ENCODE measurements at regions not wholly inside any gene's neighbourhood (a gene's known extent, or its start where the extent isn't known, plus 50 kb on each side); places are given as distances from the start of the nearest gene placed in this dataset.

- CTCF ChIA-PET = no interaction called here
- Histone ChIP-seq H3K9me3 (ENCODE audit: control insufficient read depth in 2 of 3, low read length in 3 of 3) (no peaks in the 10 kb centered on the region), H3K4me1 (ENCODE audit: control insufficient read depth in 2 of 2, insufficient read depth in 2 of 2, low read length in 2 of 2) (no peaks in the 10 kb centered on the region), H3K27me3 (ENCODE audit: control insufficient read depth in 2 of 2, insufficient read depth in 2 of 2, low read length in 2 of 2) (no peaks in the 10 kb centered on the region), H3K36me3 (ENCODE audit: control insufficient read depth in 2 of 3, insufficient read depth in 3 of 3, low read length in 3 of 3) (no peaks in the 10 kb centered on the region), H3K4me3 (ENCODE audit: low read length) (no peak overlapping the region), H3K27ac (ENCODE audit: low read depth, low read length) (no peak overlapping the region)
- Mint-ChIP-seq H3K27me3 (peaks cover 4 to 29% (median 16%) of the 10 kb centered on the region in 5 donors), H3K36me3 (peaks cover 0 to 16% (median 0%) of the 10 kb centered on the region in 5 donors), H3K4me1 (peaks cover 0 to 25% (median 9%) of the 10 kb centered on the region in 7 donors), H3K27ac (no peak overlapping the region), H3K4me3 (no peak overlapping the region), H3K9me3 (peaks cover 0 to 15% (median 0%) of the 10 kb centered on the region in 11 donors)
- POLR2A ChIA-PET = no interaction called here
- intact Hi-C loops (cut with micrococcal nuclease) = no loop called here
- ATAC-seq (no peak), DNase-seq (no peak)
Observed at GRCh38 chr2:226605642-226606041, 194.0 kb downstream of the IRS1 start.

GRCh38 chr2:226603606-226604005, 196.0 kb downstream of the IRS1 start:
- CTCF ChIA-PET = no interaction called here
- Mint-ChIP-seq H3K27me3 (peaks cover 11 to 32% (median 16%) of the 10 kb centered on the region in 5 donors), H3K4me3 (no peak overlapping the region), H3K4me1 (peaks cover 0 to 12% (median 3%) of the 10 kb centered on the region in 7 donors), H3K27ac (no peak overlapping the region), H3K36me3 (peaks cover 0 to 12% (median 0%) of the 10 kb centered on the region in 5 donors), H3K9me3 (peaks cover 0 to 15% (median 0%) of the 10 kb centered on the region in 11 donors)
- ATAC-seq = no peak
- Histone ChIP-seq H3K27ac (ENCODE audit: low read depth, low read length) (no peak overlapping the region), H3K4me1 (ENCODE audit: control insufficient read depth in 2 of 2, insufficient read depth in 2 of 2, low read length in 2 of 2) (no peaks in the 10 kb centered on the region), H3K4me3 (ENCODE audit: low read length) (no peak overlapping the region), H3K27me3 (ENCODE audit: control insufficient read depth in 2 of 2, insufficient read depth in 2 of 2, low read length in 2 of 2) (no peaks in the 10 kb centered on the region), H3K9me3 (ENCODE audit: control insufficient read depth in 2 of 3, low read length in 3 of 3) (no peaks in the 10 kb centered on the region), H3K36me3 (ENCODE audit: control insufficient read depth in 2 of 3, insufficient read depth in 3 of 3, low read length in 3 of 3) (no peaks in the 10 kb centered on the region)
- no peak for DNase-seq
- intact Hi-C loops (cut with micrococcal nuclease) = no loop called here
- POLR2A ChIA-PET = no interaction called here

GRCh38 chr2:226601881-226602662, 197.5 kb downstream of the IRS1 start:
- ChIA-PET POLR2A (no interaction called here), CTCF (interaction anchor here (0.7 kb wide), 1 partner anchor 11 kb away, joined by 3 read pairs; no protein-coding TSS in a partner anchor)
- Histone ChIP-seq H3K4me1 (ENCODE audit: control insufficient read depth in 2 of 2, insufficient read depth in 2 of 2, low read length in 2 of 2) (no peaks in the 10 kb centered on the region), H3K36me3 (ENCODE audit: control insufficient read depth in 2 of 3, insufficient read depth in 3 of 3, low read length in 3 of 3) (no peaks in the 10 kb centered on the region), H3K27me3 (ENCODE audit: control insufficient read depth in 2 of 2, insufficient read depth in 2 of 2, low read length in 2 of 2) (no peaks in the 10 kb centered on the region), H3K27ac (ENCODE audit: low read depth, low read length) (no peak overlapping the region), H3K4me3 (ENCODE audit: low read length) (no peak overlapping the region), H3K9me3 (ENCODE audit: control insufficient read depth in 2 of 3, low read length in 3 of 3) (no peaks in the 10 kb centered on the region)
- intact Hi-C loops (cut with micrococcal nuclease) = no loop called here
- DNase-seq (no peak), ATAC-seq (no peak)
- Mint-ChIP-seq H3K4me3 (no peak overlapping the region), H3K36me3 (peaks cover 0 to 4% (median 0%) of the 10 kb centered on the region in 5 donors), H3K27me3 (peaks cover 11 to 44% (median 22%) of the 10 kb centered on the region in 5 donors), H3K4me1 (no peaks in the 10 kb centered on the region), H3K9me3 (peaks cover 0 to 11% (median 0%) of the 10 kb centered on the region in 11 donors), H3K27ac (no peak overlapping the region)

- intact Hi-C loops (cut with micrococcal nuclease) = no loop called here
- H3K9me3 ChIP-seq (ENCODE audit: control insufficient read depth in 2 of 3, low read length in 3 of 3) = no peaks in the 10 kb centered on the region
- Mint-ChIP-seq H3K36me3 (peaks cover 0 to 5% (median 2%) of the 10 kb centered on the region in 5 donors), H3K9me3 (peaks cover 0 to 6% (median 0%) of the 10 kb centered on the region in 11 donors), H3K4me3 (no peak overlapping the region), H3K4me1 (no peaks in the 10 kb centered on the region), H3K27me3 (peaks cover 11 to 41% (median 27%) of the 10 kb centered on the region in 5 donors), H3K27ac (no peak overlapping the region)
- no peak overlapping the region for H3K4me3 ChIP-seq (ENCODE audit: low read length)
- no peaks in the 10 kb centered on the region for H3K4me1 ChIP-seq (ENCODE audit: control insufficient read depth in 2 of 2, insufficient read depth in 2 of 2, low read length in 2 of 2)
- no peak overlapping the region for H3K27ac ChIP-seq (ENCODE audit: low read depth, low read length)
- DNase-seq = no peak
- CTCF ChIA-PET = no interaction called here
- POLR2A ChIA-PET = no interaction called here
- no peaks in the 10 kb centered on the region for H3K27me3 ChIP-seq (ENCODE audit: control insufficient read depth in 2 of 2, insufficient read depth in 2 of 2, low read length in 2 of 2)
- ATAC-seq = no peak
- no peaks in the 10 kb centered on the region for H3K36me3 ChIP-seq (ENCODE audit: control insufficient read depth in 2 of 3, insufficient read depth in 3 of 3, low read length in 3 of 3)
Observed at GRCh38 chr2:226600802-226601201, 198.8 kb downstream of the IRS1 start.

DNA sequence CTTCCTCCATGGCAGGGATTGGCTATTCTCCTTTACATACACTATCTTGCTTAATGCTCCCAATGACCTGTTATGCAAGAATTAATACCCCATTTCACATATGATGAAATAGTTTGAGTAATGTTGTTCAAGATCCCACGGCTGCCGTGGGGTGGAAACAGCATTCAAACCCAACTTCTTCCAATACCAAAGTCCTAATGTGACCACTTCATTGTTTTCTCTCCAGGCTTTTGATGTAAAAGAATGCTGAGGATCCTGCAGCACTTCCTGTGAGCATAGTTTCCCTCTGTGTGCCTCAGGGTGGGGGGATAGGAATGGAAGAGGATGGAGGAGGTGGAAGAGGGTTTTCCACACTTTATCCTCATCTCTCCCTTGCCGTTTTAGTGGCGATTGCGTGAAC, 199.4 kb downstream of the IRS1 start:
- Mint-ChIP-seq H3K9me3 (peaks cover 0 to 6% (median 2%) of the 10 kb centered on the region in 11 donors), H3K4me1 (no peaks in the 10 kb centered on the region), H3K27me3 (peaks cover 13 to 41% (median 27%) of the 10 kb centered on the region in 5 donors), H3K27ac (no peak overlapping the region), H3K36me3 (peaks cover 0 to 6% (median 2%) of the 10 kb centered on the region in 5 donors), H3K4me3 (no peak overlapping the region)
- no peak for ATAC-seq
- intact Hi-C loops (cut with micrococcal nuclease) = no loop called here
- POLR2A ChIA-PET = interaction anchor here (0.6 kb wide), 1 partner anchor 630 kb away, joined by 3 read pairs; no protein-coding TSS in a partner anchor
- CTCF ChIA-PET = no interaction called here
- no peak for DNase-seq
- H3K4me3 ChIP-seq (ENCODE audit: low read length) = no peak overlapping the region
- H3K4me1 ChIP-seq (ENCODE audit: control insufficient read depth in 2 of 2, insufficient read depth in 2 of 2, low read length in 2 of 2) = no peaks in the 10 kb centered on the region
- no peak overlapping the region for H3K27ac ChIP-seq (ENCODE audit: low read depth, low read length)
- H3K36me3 ChIP-seq (ENCODE audit: control insufficient read depth in 2 of 3, insufficient read depth in 3 of 3, low read length in 3 of 3) = no peaks in the 10 kb centered on the region
- H3K27me3 ChIP-seq (ENCODE audit: control insufficient read depth in 2 of 2, insufficient read depth in 2 of 2, low read length in 2 of 2) = no peaks in the 10 kb centered on the region
- H3K9me3 ChIP-seq (ENCODE audit: control insufficient read depth in 2 of 3, low read length in 3 of 3) = no peaks in the 10 kb centered on the region

DNA sequence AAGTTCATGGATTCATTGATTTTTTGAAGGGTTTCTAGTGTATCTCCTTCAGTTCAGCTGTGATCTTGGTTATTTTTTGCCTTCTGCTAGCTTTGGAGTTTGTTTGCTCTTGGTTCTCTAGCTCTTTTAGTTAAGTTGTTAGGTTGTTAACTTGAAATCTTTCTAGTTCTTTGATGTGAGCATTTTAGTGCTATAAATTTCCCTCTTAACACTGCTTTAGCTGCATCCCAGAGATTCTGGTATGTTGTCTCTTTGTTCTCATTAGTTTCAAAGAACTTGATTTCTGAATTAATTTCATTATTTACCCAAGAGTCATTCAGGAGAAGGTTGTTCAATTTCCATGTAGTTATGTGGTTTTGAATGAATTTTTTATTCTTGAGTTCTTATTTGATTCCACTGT, 210.6 kb downstream of the IRS1 start:
- Histone ChIP-seq H3K36me3 (ENCODE audit: control insufficient read depth in 2 of 3, insufficient read depth in 3 of 3, low read length in 3 of 3) (no peaks in the 10 kb centered on the region), H3K9me3 (ENCODE audit: control insufficient read depth in 2 of 3, low read length in 3 of 3) (no peaks in the 10 kb centered on the region), H3K4me1 (ENCODE audit: control insufficient read depth in 2 of 2, insufficient read depth in 2 of 2, low read length in 2 of 2) (no peaks in the 10 kb centered on the region), H3K27ac (ENCODE audit: low read depth, low read length) (no peak overlapping the region), H3K27me3 (ENCODE audit: control insufficient read depth in 2 of 2, insufficient read depth in 2 of 2, low read length in 2 of 2) (no peaks in the 10 kb centered on the region), H3K4me3 (ENCODE audit: low read length) (no peak overlapping the region)
- ATAC-seq (no peak), DNase-seq (no peak)
- ChIA-PET CTCF (no interaction called here), POLR2A (no interaction called here)
- no peaks in the 10 kb centered on the region for H3K4me1 Mint-ChIP-seq
- peaks cover 0 to 5% (median 0%) of the 10 kb centered on the region in 5 donors for H3K36me3 Mint-ChIP-seq
- peaks cover 5 to 25% (median 12%) of the 10 kb centered on the region in 5 donors for H3K27me3 Mint-ChIP-seq
- no peak overlapping the region for H3K27ac Mint-ChIP-seq
- intact Hi-C loops (cut with micrococcal nuclease) = no loop called here
- H3K4me3 Mint-ChIP-seq = no peak overlapping the region
- H3K9me3 Mint-ChIP-seq = peaks cover 0 to 5% (median 0%) of the 10 kb centered on the region in 11 donors

GRCh38 chr2:226585130-226585561, 214.5 kb downstream of the IRS1 start:
- Histone ChIP-seq H3K27ac (ENCODE audit: low read depth, low read length) (no peak overlapping the region), H3K9me3 (ENCODE audit: control insufficient read depth in 2 of 3, low read length in 3 of 3) (no peaks in the 10 kb centered on the region), H3K4me1 (ENCODE audit: control insufficient read depth in 2 of 2, insufficient read depth in 2 of 2, low read length in 2 of 2) (no peaks in the 10 kb centered on the region), H3K4me3 (ENCODE audit: low read length) (no peak overlapping the region), H3K36me3 (ENCODE audit: control insufficient read depth in 2 of 3, insufficient read depth in 3 of 3, low read length in 3 of 3) (no peaks in the 10 kb centered on the region), H3K27me3 (ENCODE audit: control insufficient read depth in 2 of 2, insufficient read depth in 2 of 2, low read length in 2 of 2) (no peaks in the 10 kb centered on the region)
- DNase-seq = no peak
- Mint-ChIP-seq H3K36me3 (no peaks in the 10 kb centered on the region), H3K4me1 (peaks cover 0 to 2% (median 0%) of the 10 kb centered on the region in 7 donors), H3K27me3 (peaks cover 9 to 39% (median 17%) of the 10 kb centered on the region in 5 donors), H3K27ac (no peak overlapping the region), H3K9me3 (peaks cover 0 to 2% (median 0%) of the 10 kb centered on the region in 11 donors), H3K4me3 (no peak overlapping the region)
- intact Hi-C loops (cut with micrococcal nuclease) = no loop called here
- POLR2A ChIA-PET = no interaction called here
- CTCF ChIA-PET = no interaction called here
- no peak for ATAC-seq

All from naive thymus-derived CD4-positive, alpha-beta T cell (primary cell).